IMR-90 (cell line): ENCODE measurements at regions not wholly inside any gene's neighbourhood (a gene's known extent, or its start where the extent isn't known, plus 50 kb on each side); places are given as distances from the start of the nearest gene placed in this dataset.

Source experiments
- CHD1 ChIP-seq: IDR thresholded peaks from 2 replicates; pipeline ENCODE4 v1.6.1; 2012; ENCODE audit warnings: low read depth, low read length, improper control_type of control experiment
- CTCF ChIP-seq: conservative IDR thresholded peaks from 2 replicates; pipeline ENCODE4 v1.5.1; 2012; ENCODE audit warnings: mild to moderate bottlenecking, low read depth, low read length, improper control_type of control experiment
- FOS ChIP-seq: fragments of 150-350 bp; IDR thresholded peaks from 2 replicates; pipeline ENCODE4 v1.6.1; 2016; ENCODE audit warnings: low read depth, low read length
- MAFK ChIP-seq: IDR thresholded peaks from 2 replicates; pipeline ENCODE4 v1.6.1; 2012; ENCODE audit warnings: low read depth, low read length, improper control_type of control experiment
- POLR2A ChIP-seq: IDR thresholded peaks from 2 replicates; pipeline ENCODE4 v1.6.1; 2012; ENCODE audit warnings: mild to moderate bottlenecking, low read depth, low read length
- RCOR1 ChIP-seq: IDR thresholded peaks from 2 replicates; pipeline ENCODE4 v1.6.1; 2012; ENCODE audit warnings: mild to moderate bottlenecking, low read length, improper control_type of control experiment; ENCODE audit not compliant: insufficient replicate concordance
- SMC3 ChIP-seq: fragments of 150-350 bp; IDR thresholded peaks from 2 replicates; pipeline ENCODE4 v1.6.1; 2016; ENCODE audit warnings: low read depth, mild to moderate bottlenecking, antibody characterized with exemption, low read length, moderate library complexity

DNA sequence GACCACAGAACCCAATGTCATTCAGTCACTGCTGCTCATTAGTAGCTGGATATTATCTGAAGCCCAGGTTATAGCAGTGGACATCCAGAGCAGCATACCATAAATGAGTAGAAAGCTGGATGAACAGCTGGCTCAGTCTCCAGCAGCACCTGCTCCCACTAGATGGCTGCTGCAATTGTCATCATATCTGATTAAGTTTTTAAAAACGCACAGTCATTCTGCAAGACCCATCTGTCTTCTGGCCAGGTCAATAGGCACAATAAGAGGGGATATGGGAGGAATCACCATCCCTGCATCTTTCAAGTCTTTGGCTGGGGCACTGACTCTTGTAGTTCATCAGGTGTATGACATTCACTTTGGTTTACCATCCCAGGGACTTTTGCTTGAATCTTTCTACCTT is 55.1 kb upstream of the XDH start:
- TF ChIP-seq CTCF = no peak
- no peak for TF ChIP-seq RCOR1
- TF ChIP-seq POLR2A = no peak
- no peak for TF ChIP-seq SMC3
- TF ChIP-seq MAFK = no peak
- no peak for TF ChIP-seq CHD1
- TF ChIP-seq FOS = no peak
